WTC11 (cell line): ENCODE measurements at regions not wholly inside any gene's neighbourhood (a gene's known extent, or its start where the extent isn't known, plus 50 kb on each side); places are given as distances from the start of the nearest gene placed in this dataset.

ENCODE experiments used
- ATF6 ChIP-seq: sonication (generic); formaldehyde crosslinking; IDR thresholded peaks from 2 replicates; pipeline ENCODE4 v1.8.1; 2023; ENCODE audit warnings: mild to moderate bottlenecking, missing genetic modification reagents
- CTCF ChIP-seq: fragments of 200-600 bp; IDR thresholded peaks from 2 replicates; pipeline ENCODE4 v1.8.0; 2022; ENCODE audit warnings: antibody characterized with exemption
- ELF4 ChIP-seq: sonication (generic); formaldehyde crosslinking; IDR thresholded peaks from 2 replicates; pipeline ENCODE4 v1.8.1; 2022; ENCODE audit warnings: low read depth, mild to moderate bottlenecking, moderate library complexity, missing genetic modification reagents
- FOXK1 ChIP-seq: sonication (generic); formaldehyde crosslinking; IDR thresholded peaks from 2 replicates; pipeline ENCODE4 v1.8.0; 2022; ENCODE audit warnings: mild to moderate bottlenecking, moderate library complexity, missing genetic modification reagents
- GTF2I ChIP-seq: fragments of 250-450 bp; sonication (Bioruptor Pico); conservative IDR thresholded peaks from 2 replicates; pipeline ENCODE4 v1.4.0; 2021; ENCODE audit warnings: mild to moderate bottlenecking
- IRF2 ChIP-seq: sonication (generic); formaldehyde crosslinking; IDR thresholded peaks from 2 replicates; pipeline ENCODE4 v1.8.0; 2022; ENCODE audit warnings: low read depth, missing genetic modification reagents, borderline replicate concordance
- KAT7 ChIP-seq: sonication (generic); formaldehyde crosslinking; IDR thresholded peaks from 2 replicates; pipeline ENCODE4 v1.8.1; 2023; ENCODE audit warnings: missing genetic modification reagents, mild to moderate bottlenecking, borderline replicate concordance
- MYBL2 ChIP-seq: sonication (generic); formaldehyde crosslinking; IDR thresholded peaks from 2 replicates; pipeline ENCODE4 v1.8.1; 2023; ENCODE audit warnings: mild to moderate bottlenecking, moderate library complexity, missing genetic modification reagents
- SMAD4 ChIP-seq: sonication (generic); formaldehyde crosslinking; IDR thresholded peaks from 2 replicates; pipeline ENCODE4 v1.8.0; 2022; ENCODE audit warnings: mild to moderate bottlenecking, missing genetic modification reagents
- USF1 ChIP-seq: sonication (generic); formaldehyde crosslinking; IDR thresholded peaks from 2 replicates; pipeline ENCODE4 v1.8.0; 2022; ENCODE audit warnings: mild to moderate bottlenecking, missing genetic modification reagents
- ZBTB21 ChIP-seq: sonication (generic); formaldehyde crosslinking; IDR thresholded peaks from 2 replicates; pipeline ENCODE4 v1.8.1; 2023; ENCODE audit warnings: mild to moderate bottlenecking, missing genetic modification reagents, borderline replicate concordance
- ZBTB43 ChIP-seq: sonication (generic); formaldehyde crosslinking; IDR thresholded peaks from 2 replicates; pipeline ENCODE4 v1.8.1; 2023; ENCODE audit warnings: mild to moderate bottlenecking, missing genetic modification reagents
- ZNF232 ChIP-seq: sonication (generic); formaldehyde crosslinking; IDR thresholded peaks from 2 replicates; pipeline ENCODE4 v1.8.0; 2022; ENCODE audit warnings: mild to moderate bottlenecking, missing genetic modification reagents
- ZNF423 ChIP-seq: fragments of 250-450 bp; sonication (Bioruptor Pico); IDR thresholded peaks from 2 replicates; pipeline ENCODE4 v2.1.2; 2022; ENCODE audit warnings: mild to moderate bottlenecking, moderate library complexity

GRCh38 chr1:62386351-62387121 is 50.3 kb upstream of the USP1 start:
- no peak for TF ChIP-seq ELF4 (CRISPR knock-in tag)
- TF ChIP-seq USF1 (CRISPR knock-in tag), result no peak
- no peak for TF ChIP-seq CTCF
- no peak for TF ChIP-seq ZNF423 (CRISPR knock-in tag)
- no peak for TF ChIP-seq KAT7 (CRISPR knock-in tag)
- TF ChIP-seq ZBTB21 (CRISPR knock-in tag), result no peak
- no peak for TF ChIP-seq SMAD4 (CRISPR knock-in tag)
- TF ChIP-seq ZNF232 (CRISPR knock-in tag), result no peak
- no peak for TF ChIP-seq IRF2 (CRISPR knock-in tag)
- no peak for TF ChIP-seq GTF2I (CRISPR knock-in tag)
- TF ChIP-seq ATF6 (CRISPR knock-in tag), result no peak
- no peak for TF ChIP-seq MYBL2 (CRISPR knock-in tag)
- TF ChIP-seq ZBTB43, result no peak
- TF ChIP-seq FOXK1 (CRISPR knock-in tag), result no peak
